Hepatocyte (in vitro differentiated cells): ENCODE measurements at regions not wholly inside any gene's neighbourhood (a gene's known extent, or its start where the extent isn't known, plus 50 kb on each side); places are given as distances from the start of the nearest gene placed in this dataset.

ENCODE experiments used
- DNase-seq: peaks from one replicate; pipeline ENCODE4 v3.0.0-alpha.2; 2016; ENCODE audit warnings: low spot score
- H2AFZ ChIP-seq: fragments of 200-600 bp; sonication (generic); 2 replicates; pipeline ENCODE4 v1.6.0; 2016; ENCODE audit warnings: antibody characterized with exemption, mild to moderate bottlenecking
- H3K27ac ChIP-seq: fragments of 200-600 bp; sonication (generic); 2 replicates; pipeline ENCODE4 v1.5.1; 2016; ENCODE audit warnings: mild to moderate bottlenecking
- H3K27me3 ChIP-seq: fragments of 200-600 bp; sonication (generic); 2 replicates; pipeline ENCODE4 v1.6.1; 2016
- H3K36me3 ChIP-seq: fragments of 200-600 bp; sonication (generic); replicated peaks from 2 replicates; pipeline ENCODE4 v1.5.1; 2016; ENCODE audit warnings: low read depth; ENCODE audit not compliant: insufficient read depth
- H3K4me1 ChIP-seq: fragments of 200-600 bp; sonication (generic); 2 replicates; pipeline ENCODE4 v1.5.1; 2016; ENCODE audit warnings: mild to moderate bottlenecking, moderate library complexity; ENCODE audit not compliant: insufficient read depth
- H3K4me2 ChIP-seq: fragments of 200-600 bp; sonication (generic); 2 replicates; pipeline ENCODE4 v1.6.0; 2016
- H3K4me3 ChIP-seq: fragments of 200-600 bp; sonication (generic); 2 replicates; pipeline ENCODE4 v1.5.1; 2016; ENCODE audit warnings: mild to moderate bottlenecking
- H3K79me2 ChIP-seq: fragments of 200-600 bp; sonication (generic); 2 replicates; pipeline ENCODE4 v1.6.0; 2017; ENCODE audit warnings: mild to moderate bottlenecking
- H3K9me2 ChIP-seq: fragments of 200-600 bp; sonication (generic); replicated peaks from 2 replicates; pipeline ENCODE4 v1.6.0; 2017; ENCODE audit warnings: mild to moderate bottlenecking; ENCODE audit not compliant: insufficient read depth
- H3K9me3 ChIP-seq: fragments of 200-600 bp; sonication (generic); 2 replicates; pipeline ENCODE4 v1.5.1; 2016; ENCODE audit warnings: low read depth, mild to moderate bottlenecking
- H4K20me1 ChIP-seq: fragments of 200-600 bp; sonication (generic); 2 replicates; pipeline ENCODE4 v1.6.0; 2016; ENCODE audit warnings: mild to moderate bottlenecking; ENCODE audit not compliant: insufficient read depth, poor library complexity, severe bottlenecking
- CTCF ChIP-seq: fragments of 200-600 bp; sonication (generic); IDR thresholded peaks from 2 replicates; pipeline ENCODE4 v1.5.1; 2016; ENCODE audit warnings: antibody characterized with exemption, mild to moderate bottlenecking; ENCODE audit not compliant: poor library complexity
- EZH2 ChIP-seq: fragments of 200-600 bp; sonication (generic); IDR thresholded peaks from 2 replicates; pipeline ENCODE4 v1.6.1; 2016; ENCODE audit warnings: antibody characterized with exemption, mild to moderate bottlenecking, borderline replicate concordance
- EZH2phosphoT487 ChIP-seq: fragments of 200-600 bp; sonication (generic); IDR thresholded peaks from one replicate; pipeline ENCODE4 v1.6.1; 2018; ENCODE audit warnings: antibody characterized with exemption, mild to moderate bottlenecking, low read depth, moderate library complexity; ENCODE audit not compliant: unreplicated experiment, severe bottlenecking
- WGBS: methylation state at CpG from one replicate; pipeline ENCODE4 v1.1.6; 2016; ENCODE audit warnings: low lambda C conversion rate; ENCODE audit errors: missing lambda C conversion rate; 5-methylcytosine and 5-hydroxymethylcytosine counted together

- Histone ChIP-seq H3K27ac (no peak overlapping the region), H2AFZ (no peak overlapping the region), H3K79me2 (no peaks in the 10 kb centered on the region), H3K27me3 (no peaks in the 10 kb centered on the region), H4K20me1 (no peaks in the 10 kb centered on the region), H3K4me2 (no peak overlapping the region), H3K9me2 (no peaks in the 10 kb centered on the region), H3K4me1 (peaks cover 9% of the 10 kb centered on the region), H3K4me3 (no peak overlapping the region), H3K9me3 (no peaks in the 10 kb centered on the region), H3K36me3 (no peaks in the 10 kb centered on the region)
- no peak for TF ChIP-seq EZH2phosphoT487
- no peak for TF ChIP-seq CTCF
- no peak for TF ChIP-seq EZH2
- DNase-seq: no peak
- 96% methylated on average over 9 of the region's 9 CpGs for WGBS
Measured at GRCh38 chr10:30546511-30546910, 83.0 kb downstream of the LYZL2 start.

- Histone ChIP-seq H4K20me1 (no peaks in the 10 kb centered on the region), H3K9me2 (no peaks in the 10 kb centered on the region), H3K4me2 (no peak overlapping the region), H3K4me1 (peaks cover 9% of the 10 kb centered on the region), H3K9me3 (no peaks in the 10 kb centered on the region), H3K79me2 (no peaks in the 10 kb centered on the region), H3K4me3 (no peak overlapping the region), H3K27ac (no peak overlapping the region), H3K36me3 (no peaks in the 10 kb centered on the region), H3K27me3 (no peaks in the 10 kb centered on the region), H2AFZ (no peak overlapping the region)
- WGBS: 96% methylated on average over 3 of the region's 3 CpGs
- no peak for TF ChIP-seq CTCF
- no peak for DNase-seq
Measured at GRCh38 chr10:30542895-30543288, 86.7 kb downstream of the LYZL2 start.

- no peaks in the 10 kb centered on the region for H3K9me3 ChIP-seq
- H3K9me2 ChIP-seq: no peaks in the 10 kb centered on the region
- no peaks in the 10 kb centered on the region for H3K27me3 ChIP-seq
- no peak for DNase-seq
- TF ChIP-seq CTCF (no peak), EZH2 (no peak), EZH2phosphoT487 (no peak)
- no peaks in the 10 kb centered on the region for H3K36me3 ChIP-seq
- 58% methylated on average over 14 of the region's 14 CpGs for WGBS
- no peak overlapping the region for H3K4me2 ChIP-seq
- H3K79me2 ChIP-seq: no peaks in the 10 kb centered on the region
- no peaks in the 10 kb centered on the region for H4K20me1 ChIP-seq
- H2AFZ ChIP-seq: no peak overlapping the region
- H3K4me1 ChIP-seq: peaks cover 9% of the 10 kb centered on the region
- H3K27ac ChIP-seq: no peak overlapping the region
- no peak overlapping the region for H3K4me3 ChIP-seq
Measured at GRCh38 chr10:30542001-30542894, 87.3 kb downstream of the LYZL2 start.
